GM12875 (cell line): ENCODE measurements at regions not wholly inside any gene's neighbourhood (a gene's known extent, or its start where the extent isn't known, plus 50 kb on each side); places are given as distances from the start of the nearest gene placed in this dataset.

Experiments used
- H3K4me3 ChIP-seq: one replicate; pipeline ENCODE4 v1.5.1; 2011; ENCODE audit warnings: low read depth, low read length, control low read depth
- CTCF ChIP-seq: IDR thresholded peaks from 2 replicates; pipeline ENCODE4 v1.5.1; 2011; ENCODE audit warnings: low read depth, mild to moderate bottlenecking, control low read depth, inconsistent platforms, low read length, moderate library complexity, borderline replicate concordance; ENCODE audit not compliant: insufficient read depth

- H3K4me3 ChIP-seq: no peak overlapping the region
- no peak for TF ChIP-seq CTCF
Observed at GRCh38 chr16:87194172-87194571, 123.0 kb downstream of the C16orf95 start.

DNA sequence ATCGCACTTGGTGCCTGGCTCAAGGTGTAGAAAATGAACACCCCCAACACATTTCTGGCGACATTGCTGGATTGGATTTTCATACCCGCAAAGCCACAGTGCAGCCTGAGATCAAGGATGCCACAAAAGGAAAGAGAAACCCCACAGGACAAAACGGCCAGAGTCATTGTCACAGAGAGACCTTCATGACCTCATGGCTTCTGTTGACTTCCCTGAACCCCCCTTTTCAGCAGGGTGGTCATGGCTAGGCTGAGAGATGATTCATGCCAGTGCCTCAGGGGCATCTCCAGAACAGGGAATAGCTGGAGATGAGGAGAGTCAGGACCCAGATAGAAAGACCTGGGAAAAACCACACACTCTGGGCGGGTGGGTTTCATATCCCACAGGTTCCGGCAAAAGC lies 122.0 kb downstream of the C16orf95 start:
- no peak for TF ChIP-seq CTCF
- no peak overlapping the region for H3K4me3 ChIP-seq

DNA sequence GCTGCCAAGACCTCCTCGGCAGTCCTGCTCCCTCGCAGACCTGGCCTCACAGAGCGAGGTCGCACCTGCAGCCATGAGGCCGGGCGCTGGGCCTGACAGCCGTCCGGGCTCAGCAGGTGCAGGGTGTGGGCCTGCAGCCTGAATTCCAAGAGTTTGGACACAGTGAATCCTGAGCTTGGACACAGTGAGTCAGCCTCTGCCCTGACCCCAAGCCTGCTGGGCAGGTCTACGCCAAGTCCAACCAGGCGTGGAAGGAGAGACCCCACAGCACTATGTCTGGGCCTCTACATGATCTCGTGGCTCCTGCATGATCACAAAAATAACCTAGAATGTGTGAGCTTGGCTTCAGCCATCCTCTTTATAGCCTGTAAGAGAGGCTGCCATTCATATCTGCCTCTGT lies 121.0 kb downstream of the C16orf95 start:
- H3K4me3 ChIP-seq: no peak overlapping the region
- TF ChIP-seq CTCF: no peak

DNA sequence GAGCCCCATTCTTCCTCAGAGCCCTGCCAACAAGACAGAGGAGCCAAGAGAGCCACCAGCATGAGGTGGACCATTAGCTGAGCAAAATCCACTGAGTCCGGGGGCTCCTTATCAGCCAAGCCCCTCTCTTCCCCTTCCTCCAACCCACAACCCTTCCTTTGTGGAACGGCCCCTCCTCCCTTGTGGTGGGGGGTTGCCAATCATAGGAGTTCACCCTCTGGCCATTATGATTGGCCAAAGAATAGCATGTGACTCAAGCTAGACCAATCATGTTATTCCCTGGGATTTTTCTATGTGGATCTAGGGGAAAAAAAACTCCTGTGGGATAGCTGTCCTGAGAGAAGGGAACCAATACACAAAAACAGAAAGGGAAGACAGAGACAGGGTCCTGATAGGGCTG lies 120.5 kb downstream of the C16orf95 start:
- TF ChIP-seq CTCF: no peak
- H3K4me3 ChIP-seq: no peak overlapping the region

DNA sequence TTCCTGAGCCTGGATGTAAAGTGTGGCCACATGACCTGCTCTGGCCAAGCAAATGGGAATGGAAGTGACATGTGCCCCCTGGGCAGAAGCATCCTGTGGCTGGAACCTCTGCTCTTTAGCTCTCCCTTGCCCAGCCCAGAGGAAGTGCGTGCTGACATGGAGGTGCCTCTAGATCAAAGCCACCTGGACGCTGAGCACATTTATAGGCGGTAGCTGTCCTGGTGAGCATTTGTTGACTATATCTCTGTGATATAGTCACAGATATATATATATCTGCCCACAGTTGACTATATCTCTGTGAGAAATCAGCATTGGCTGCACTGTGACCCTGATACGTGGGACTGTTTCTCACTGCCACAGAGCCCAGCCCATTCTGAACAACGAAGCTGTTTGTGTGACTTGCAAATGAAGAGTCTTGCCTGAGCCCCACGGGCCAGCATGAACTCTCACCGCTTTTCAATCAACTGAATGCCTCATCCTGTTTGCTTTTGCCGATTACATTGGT lies 118.8 kb downstream of the C16orf95 start:
- H3K4me3 ChIP-seq: no peak overlapping the region
- TF ChIP-seq CTCF: no peak

DNA sequence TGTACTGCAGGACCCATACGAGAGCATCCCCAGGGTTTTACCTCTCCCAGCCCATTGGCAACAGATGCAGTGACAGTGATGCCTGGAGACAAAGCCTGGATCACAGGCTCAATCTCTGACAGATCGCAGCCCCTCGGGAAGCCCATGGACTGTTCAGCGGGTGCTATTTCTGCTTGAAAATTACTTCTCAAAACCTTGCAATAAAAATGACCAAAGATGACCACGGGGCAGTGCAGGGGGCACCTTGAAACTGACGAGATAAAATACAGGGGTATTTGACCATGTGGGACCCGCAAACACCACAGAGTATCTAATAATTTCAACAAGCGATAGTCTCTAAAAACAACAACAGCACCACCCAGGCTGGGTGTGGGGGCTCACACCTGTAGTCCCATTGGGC lies 118.3 kb downstream of the C16orf95 start:
- TF ChIP-seq CTCF: no peak
- no peak overlapping the region for H3K4me3 ChIP-seq

DNA sequence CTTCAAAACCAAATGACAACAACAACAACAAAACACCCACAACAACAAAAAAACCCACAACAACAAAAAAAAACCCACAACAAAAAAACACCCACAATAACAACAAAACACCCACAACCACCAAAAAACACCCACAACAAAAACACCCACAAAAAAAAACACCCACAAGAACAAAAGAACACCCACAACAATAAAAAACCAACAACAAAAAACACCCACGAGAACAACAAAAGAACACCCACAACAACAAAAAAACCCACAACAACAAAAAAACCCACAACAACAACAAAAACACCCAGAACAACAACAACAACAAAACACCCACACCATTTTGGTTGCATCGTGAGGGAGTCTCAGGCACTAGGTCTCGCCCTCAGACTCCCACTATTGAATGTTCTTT lies 117.8 kb downstream of the C16orf95 start:
- H3K4me3 ChIP-seq: no peak overlapping the region
- TF ChIP-seq CTCF: no peak
